GM23338 (cell line): ENCODE measurements at regions not wholly inside any gene's neighbourhood (a gene's known extent, or its start where the extent isn't known, plus 50 kb on each side); places are given as distances from the start of the nearest gene placed in this dataset.

Experiments
- ATAC-seq: fragments of 200-7000 bp; cut with Tn5 transposase; 3 replicates; pipeline ENCODE4 v1.9.1; 2020
- DNase-seq: peaks from one replicate; pipeline ENCODE4 v3.0.0-alpha.2; 2015; ENCODE audit warnings: low spot score
- H2AFZ ChIP-seq: fragments of 200-600 bp; sonication (generic); 2 replicates; pipeline ENCODE4 v1.8.0; 2016; ENCODE audit warnings: antibody characterized with exemption, mild to moderate bottlenecking, moderate library complexity
- H3F3A ChIP-seq: fragments of 200-600 bp; sonication (generic); replicated peaks from 2 replicates; pipeline ENCODE4 v1.8.0; 2017; ENCODE audit warnings: antibody characterized with exemption, mixed run types, low read depth
- H3K27ac ChIP-seq: fragments of 200-600 bp; sonication (generic); 2 replicates; pipeline ENCODE4 v1.6.1; 2016; ENCODE audit warnings: low read depth
- H3K27me3 ChIP-seq: fragments of 200-600 bp; sonication (generic); 2 replicates; pipeline ENCODE4 v1.8.0; 2016; ENCODE audit warnings: mild to moderate bottlenecking, mixed run types, moderate library complexity; ENCODE audit not compliant: insufficient read depth
- H3K36me3 ChIP-seq: fragments of 200-600 bp; sonication (generic); 2 replicates; pipeline ENCODE4 v1.8.0; 2016; ENCODE audit warnings: mild to moderate bottlenecking; ENCODE audit not compliant: insufficient read depth
- H3K4me1 ChIP-seq: fragments of 200-600 bp; sonication (generic); 2 replicates; pipeline ENCODE4 v1.8.0; 2016; ENCODE audit warnings: mild to moderate bottlenecking, moderate library complexity; ENCODE audit not compliant: insufficient read depth
- H3K4me2 ChIP-seq: fragments of 200-600 bp; sonication (generic); 2 replicates; pipeline ENCODE4 v1.7.1; 2017; ENCODE audit warnings: mixed run types
- H3K4me3 ChIP-seq: fragments of 200-600 bp; sonication (generic); 2 replicates; pipeline ENCODE4 v1.6.1; 2016; ENCODE audit warnings: mixed run types
- H3K79me2 ChIP-seq: fragments of 200-600 bp; sonication (generic); replicated peaks from 2 replicates; pipeline ENCODE4 v1.8.0; 2017; ENCODE audit warnings: mild to moderate bottlenecking; ENCODE audit not compliant: insufficient read depth
- H3K9me2 ChIP-seq: fragments of 200-600 bp; sonication (generic); 2 replicates; pipeline ENCODE4 v1.8.0; 2017; ENCODE audit not compliant: insufficient read depth
- H4K20me1 ChIP-seq: fragments of 200-600 bp; sonication (generic); replicated peaks from 2 replicates; pipeline ENCODE4 v1.8.0; 2017; ENCODE audit warnings: mild to moderate bottlenecking; ENCODE audit not compliant: insufficient read depth
- H3K27ac Mint-ChIP-seq: 2 replicates; pipeline ENCODE4 v1.8.0; 2020; ENCODE audit warnings: inconsistent platforms, mild to moderate bottlenecking, moderate library complexity, mixed read lengths
- H3K27me3 Mint-ChIP-seq: 3 replicates; pipeline ENCODE4 v1.8.0; 2022; ENCODE audit warnings: low read depth, mild to moderate bottlenecking, moderate library complexity, mixed read lengths, inconsistent platforms; ENCODE audit not compliant: insufficient read depth, poor library complexity
- H3K36me3 Mint-ChIP-seq: 3 replicates; pipeline ENCODE4 v1.8.0; 2021; ENCODE audit warnings: low read depth, mild to moderate bottlenecking, inconsistent platforms, moderate library complexity, mixed read lengths
- H3K4me1 Mint-ChIP-seq: 3 replicates; pipeline ENCODE4 v1.8.0; 2020; ENCODE audit warnings: mild to moderate bottlenecking, inconsistent platforms, mixed read lengths
- H3K4me3 Mint-ChIP-seq: 3 replicates; pipeline ENCODE4 v1.8.0; 2021; ENCODE audit warnings: moderate library complexity, mild to moderate bottlenecking, inconsistent platforms, mixed read lengths
- H3K9me3 Mint-ChIP-seq: 3 replicates; pipeline ENCODE4 v1.8.0; 2020; ENCODE audit warnings: moderate library complexity, mild to moderate bottlenecking, inconsistent platforms, mixed read lengths
- CREB1 ChIP-seq: fragments of 250-450 bp; sonication (Bioruptor Pico); IDR thresholded peaks from 2 replicates; pipeline ENCODE4 v1.5.0; 2020; ENCODE audit warnings: low read depth, mild to moderate bottlenecking, moderate library complexity
- CTCF ChIP-seq, 2 experiments: fragments of 200-600 bp in 1 of 2; sonication (generic) in 1 of 2; conservative IDR thresholded peaks; 2 replicates each; pipeline versions ENCODE4 v1.5.1 to v1.6.1; 2016 to 2017; ENCODE audit warnings: antibody characterized with exemption in 2 of 2, low read depth in 2 of 2, mild to moderate bottlenecking in 2 of 2, moderate library complexity in 1 of 2
- ETS1 ChIP-seq: IDR thresholded peaks from 2 replicates; pipeline ENCODE4 v1.6.1; 2016; ENCODE audit warnings: antibody characterized with exemption
- EZH2 ChIP-seq: fragments of 200-600 bp; sonication (generic); IDR thresholded peaks from one replicate; pipeline ENCODE4 v1.8.0; 2017; ENCODE audit warnings: antibody characterized with exemption, mild to moderate bottlenecking, low read depth; ENCODE audit not compliant: unreplicated experiment
- EZH2phosphoT487 ChIP-seq: fragments of 200-600 bp; sonication (generic); IDR thresholded peaks from one replicate; pipeline ENCODE4 v1.8.1; 2018; ENCODE audit warnings: antibody characterized with exemption; ENCODE audit not compliant: unreplicated experiment
- JUNB ChIP-seq: IDR thresholded peaks from one replicate; pipeline ENCODE4 v1.6.1; 2016; ENCODE audit warnings: antibody characterized with exemption; ENCODE audit not compliant: unreplicated experiment
- NANOG ChIP-seq: IDR thresholded peaks from 2 replicates; pipeline ENCODE4 v1.6.1; 2016; ENCODE audit warnings: antibody characterized with exemption, borderline replicate concordance
- POLR2AphosphoS5 ChIP-seq: IDR thresholded peaks from 2 replicates; pipeline ENCODE4 v1.6.1; 2016; ENCODE audit warnings: antibody characterized with exemption, low read depth
- REST ChIP-seq: IDR thresholded peaks from one replicate; pipeline ENCODE4 v1.6.1; 2018; ENCODE audit warnings: antibody characterized with exemption; ENCODE audit not compliant: unreplicated experiment
- STAT1 ChIP-seq: IDR thresholded peaks from one replicate; pipeline ENCODE4 v1.6.1; 2016; ENCODE audit warnings: antibody characterized with exemption; ENCODE audit not compliant: unreplicated experiment
- ZNF114 ChIP-seq: fragments of 250-450 bp; sonication (Bioruptor Pico); IDR thresholded peaks from 2 replicates; pipeline ENCODE4 v1.5.0; 2020; ENCODE audit warnings: mild to moderate bottlenecking, moderate library complexity
- ZNF331 ChIP-seq: fragments of 250-450 bp; sonication (Bioruptor Pico); IDR thresholded peaks from 2 replicates; pipeline ENCODE4 v1.5.0; 2020; ENCODE audit warnings: low read depth, mild to moderate bottlenecking, moderate library complexity
- ZNF462 ChIP-seq: fragments of 250-450 bp; sonication (Bioruptor Pico); IDR thresholded peaks from 2 replicates; pipeline ENCODE4 v1.5.0; 2020; ENCODE audit warnings: mild to moderate bottlenecking, moderate library complexity

- H3K27me3 ChIP-seq, result no peaks in the 10 kb centered on the region
- no peaks in the 10 kb centered on the region for H4K20me1 ChIP-seq
- H3K9me2 ChIP-seq, result peaks cover 2% of the 10 kb centered on the region; the same call in 1 of the 2 replicates
- H2AFZ ChIP-seq, result peak overlapping the region; percentile 61; the same call in 1 of the 2 replicates
- TF ChIP-seq POLR2AphosphoS5 (no peak), CTCF (conservative IDR thresholded peaks at IDR 0.05; ENCODE audit: low read depth in 2 of 2) (no peak), STAT1 (no peak), EZH2phosphoT487 (no peak), REST (no peak), EZH2 (no peak), NANOG (no peak), JUNB (no peak), ZNF114 (CRISPR knock-in tag) (no peak), CREB1 (no peak), ZNF331 (CRISPR knock-in tag) (no peak), ZNF462 (CRISPR knock-in tag) (no peak), ETS1 (no peak)
- Mint-ChIP-seq H3K27me3 (no peaks in the 10 kb centered on the region), H3K36me3 (no peaks in the 10 kb centered on the region), H3K4me1 (no peaks in the 10 kb centered on the region; the same call in 2 of the 3 replicates), H3K4me3 (no peak overlapping the region), H3K9me3 (no peaks in the 10 kb centered on the region), H3K27ac (no peak overlapping the region)
- H3K79me2 ChIP-seq, result no peaks in the 10 kb centered on the region
- no peak overlapping the region for H3K4me2 ChIP-seq
- DNase-seq (no peak), ATAC-seq (no peak)
- H3K36me3 ChIP-seq, result no peaks in the 10 kb centered on the region
- H3K4me3 ChIP-seq, result no peak overlapping the region
- H3K27ac ChIP-seq, result no peak overlapping the region
- no peaks in the 10 kb centered on the region for H3F3A ChIP-seq
- H3K4me1 ChIP-seq, result 0 out of 2 replicates have a peak, but pooled peaks cover 2% of the 10 kb centered on the region
These were observed 217.9 kb upstream of the THBS1 start for GRCh38 chr15:39362821-39363561.
